GM12865 (cell line): ENCODE measurements at regions not wholly inside any gene's neighbourhood (a gene's known extent, or its start where the extent isn't known, plus 50 kb on each side); places are given as distances from the start of the nearest gene placed in this dataset.

Experiments
- DNase-seq: peaks from one replicate; pipeline ENCODE4 v3.0.0; 2010; ENCODE audit warnings: low read depth
- H3K4me3 ChIP-seq: 2 replicates; pipeline ENCODE4 v1.5.1; 2011; ENCODE audit warnings: mild to moderate bottlenecking, low read depth, low read length, control low read depth
- CTCF ChIP-seq: IDR thresholded peaks from 2 replicates; pipeline ENCODE4 v1.5.1; 2011; ENCODE audit warnings: low read length, control low read depth, low read depth, inconsistent platforms; ENCODE audit not compliant: insufficient read depth; ENCODE audit errors: missing control alignments

- no peak overlapping the region for H3K4me3 ChIP-seq
- no peak for TF ChIP-seq CTCF
- DNase-seq = no peak
Observed at GRCh38 chr11:105344938-105345337, 205.4 kb upstream of the CARD18 start.

- H3K4me3 ChIP-seq = no peak overlapping the region
- no peak for TF ChIP-seq CTCF
- no peak for DNase-seq
Observed at GRCh38 chr11:105334025-105334714, 194.6 kb upstream of the CARD18 start.

GRCh38 chr11:105333153-105333552 lies 193.6 kb upstream of the CARD18 start:
- no peak for DNase-seq
- TF ChIP-seq CTCF = no peak
- no peak overlapping the region for H3K4me3 ChIP-seq

- DNase-seq = no peak
- no peak for TF ChIP-seq CTCF
- H3K4me3 ChIP-seq = no peak overlapping the region
Observed at GRCh38 chr11:105332171-105332570, 192.6 kb upstream of the CARD18 start.

GRCh38 chr11:105328061-105328460 lies 188.5 kb upstream of the CARD18 start:
- TF ChIP-seq CTCF = no peak
- no peak for DNase-seq
- H3K4me3 ChIP-seq = no peak overlapping the region

- H3K4me3 ChIP-seq = no peak overlapping the region
- DNase-seq = no peak
- no peak for TF ChIP-seq CTCF
Observed at GRCh38 chr11:105324156-105324555, 184.6 kb upstream of the CARD18 start.

GRCh38 chr11:105321696-105322095 lies 182.1 kb upstream of the CARD18 start:
- DNase-seq = no peak
- H3K4me3 ChIP-seq = no peak overlapping the region
- TF ChIP-seq CTCF = no peak
